ENCODE measurements at regions not wholly inside any gene's neighbourhood (a gene's known extent, or its start where the extent isn't known, plus 50 kb on each side); places are given as distances from the start of the nearest gene placed in this dataset.

- TF ChIP-seq, protein P1, sequence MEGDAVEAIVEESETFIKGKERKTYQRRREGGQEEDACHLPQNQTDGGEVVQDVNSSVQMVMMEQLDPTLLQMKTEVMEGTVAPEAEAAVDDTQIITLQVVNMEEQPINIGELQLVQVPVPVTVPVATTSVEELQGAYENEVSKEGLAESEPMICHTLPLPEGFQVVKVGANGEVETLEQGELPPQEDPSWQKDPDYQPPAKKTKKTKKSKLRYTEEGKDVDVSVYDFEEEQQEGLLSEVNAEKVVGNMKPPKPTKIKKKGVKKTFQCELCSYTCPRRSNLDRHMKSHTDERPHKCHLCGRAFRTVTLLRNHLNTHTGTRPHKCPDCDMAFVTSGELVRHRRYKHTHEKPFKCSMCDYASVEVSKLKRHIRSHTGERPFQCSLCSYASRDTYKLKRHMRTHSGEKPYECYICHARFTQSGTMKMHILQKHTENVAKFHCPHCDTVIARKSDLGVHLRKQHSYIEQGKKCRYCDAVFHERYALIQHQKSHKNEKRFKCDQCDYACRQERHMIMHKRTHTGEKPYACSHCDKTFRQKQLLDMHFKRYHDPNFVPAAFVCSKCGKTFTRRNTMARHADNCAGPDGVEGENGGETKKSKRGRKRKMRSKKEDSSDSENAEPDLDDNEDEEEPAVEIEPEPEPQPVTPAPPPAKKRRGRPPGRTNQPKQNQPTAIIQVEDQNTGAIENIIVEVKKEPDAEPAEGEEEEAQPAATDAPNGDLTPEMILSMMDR (IDR thresholded peaks at IDR 0.05) = no peak
- no peak for TF ChIP-seq POLR2A (IDR thresholded peaks at IDR 0.05)
- H3K4me3 ChIP-seq = no peak overlapping the region
- no peak overlapping the region for H3K27ac ChIP-seq
- H3K9me3 ChIP-seq = no peaks in the 10 kb centered on the region
- DNase-seq = no peak
- no peaks in the 10 kb centered on the region for H3K36me3 ChIP-seq (ENCODE audit: low read depth, missing control alignments)
- no peaks in the 10 kb centered on the region for H3K27me3 ChIP-seq
- intact Hi-C loops (cut with DNase I; ENCODE audit: low total_unique reads) = no loop called here
- H3K4me1 ChIP-seq = no peaks in the 10 kb centered on the region
- WGBS, 2 donors = 48 to 50% methylated on average over 1 of the region's 1 CpG
Observed at GRCh38 chr4:116880625-116881024, 204.8 kb downstream of the TRAM1L1 start.

GRCh38 chr4:116878280-116878679 is 207.1 kb downstream of the TRAM1L1 start:
- Histone ChIP-seq H3K36me3 (ENCODE audit: low read depth, missing control alignments) (no peaks in the 10 kb centered on the region), H3K4me3 (no peak overlapping the region), H3K27me3 (no peaks in the 10 kb centered on the region), H3K4me1 (no peaks in the 10 kb centered on the region), H3K9me3 (no peaks in the 10 kb centered on the region), H3K27ac (no peak overlapping the region)
- DNase-seq = no peak
- intact Hi-C loops (cut with DNase I; ENCODE audit: low total_unique reads) = no loop called here
- TF ChIP-seq, protein P1 (IDR thresholded peaks at IDR 0.05) = no peak
- no peak for TF ChIP-seq POLR2A (IDR thresholded peaks at IDR 0.05)

- 74 to 79% methylated on average over 1 of the region's 1 CpG for WGBS, 2 donors
- no peak for TF ChIP-seq POLR2A (IDR thresholded peaks at IDR 0.05)
- TF ChIP-seq, protein P1 (IDR thresholded peaks at IDR 0.05) = no peak
- H3K27ac ChIP-seq = no peak overlapping the region
- no peaks in the 10 kb centered on the region for H3K9me3 ChIP-seq
- DNase-seq = no peak
- intact Hi-C loops (cut with DNase I; ENCODE audit: low total_unique reads) = no loop called here
- H3K27me3 ChIP-seq = no peaks in the 10 kb centered on the region
- H3K36me3 ChIP-seq (ENCODE audit: low read depth, missing control alignments) = no peaks in the 10 kb centered on the region
- H3K4me1 ChIP-seq = no peaks in the 10 kb centered on the region
- no peak overlapping the region for H3K4me3 ChIP-seq
Observed at GRCh38 chr4:116877069-116877468, 208.3 kb downstream of the TRAM1L1 start.

DNA sequence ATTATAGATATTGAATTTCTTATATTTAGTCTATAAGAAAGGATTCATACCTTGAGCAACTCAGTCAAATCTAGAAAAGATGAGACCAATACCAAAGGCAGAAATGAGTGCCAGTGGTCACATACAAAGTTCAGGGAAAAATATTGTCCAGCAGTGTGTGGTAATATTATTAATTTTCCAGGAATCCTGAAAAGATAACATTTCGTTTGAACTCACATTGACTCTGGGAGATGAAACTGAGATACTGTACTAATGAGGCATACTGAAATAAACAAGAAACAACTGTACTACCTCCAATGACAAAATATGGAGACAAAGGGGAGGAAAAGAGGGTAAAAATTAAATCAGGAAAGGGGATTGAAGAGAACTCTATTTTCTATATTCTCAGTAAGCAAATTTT is 212.4 kb downstream of the TRAM1L1 start:
- TF ChIP-seq, protein P1 (IDR thresholded peaks at IDR 0.05) = no peak
- TF ChIP-seq POLR2A (IDR thresholded peaks at IDR 0.05) = no peak
- Histone ChIP-seq H3K27me3 (no peaks in the 10 kb centered on the region), H3K36me3 (ENCODE audit: low read depth, missing control alignments) (no peaks in the 10 kb centered on the region), H3K27ac (no peak overlapping the region), H3K4me3 (no peak overlapping the region), H3K9me3 (no peaks in the 10 kb centered on the region), H3K4me1 (no peaks in the 10 kb centered on the region)
- DNase-seq = no peak
- intact Hi-C loops (cut with DNase I; ENCODE audit: low total_unique reads) = no loop called here
- WGBS, 2 donors = 42 to 55% methylated on average over 1 of the region's 1 CpG

DNA sequence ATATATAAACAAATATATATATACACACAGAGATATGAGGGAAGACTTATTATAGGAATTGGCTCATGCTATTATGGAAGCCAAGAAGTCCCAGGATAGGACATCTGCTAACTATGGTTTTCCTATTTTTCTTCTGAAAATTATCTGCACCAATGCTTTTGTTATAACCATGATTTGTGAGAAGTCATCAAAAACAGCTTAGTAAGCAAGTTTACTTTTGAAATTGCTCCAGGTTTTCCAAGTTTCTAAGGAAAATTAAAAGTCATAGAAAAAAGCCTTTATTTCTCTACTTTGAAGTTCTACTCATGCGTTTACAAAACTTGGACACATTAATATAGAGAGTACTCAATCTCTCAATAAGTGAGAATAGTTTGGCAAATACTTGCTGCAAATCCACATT is 213.1 kb downstream of the TRAM1L1 start:
- H3K36me3 ChIP-seq (ENCODE audit: low read depth, missing control alignments) = no peaks in the 10 kb centered on the region
- no peaks in the 10 kb centered on the region for H3K27me3 ChIP-seq
- DNase-seq = no peak
- H3K27ac ChIP-seq = no peak overlapping the region
- no peaks in the 10 kb centered on the region for H3K4me1 ChIP-seq
- intact Hi-C loops (cut with DNase I; ENCODE audit: low total_unique reads) = no loop called here
- no peaks in the 10 kb centered on the region for H3K9me3 ChIP-seq
- WGBS, 2 donors = 53 to 67% methylated on average over 1 of the region's 1 CpG
- H3K4me3 ChIP-seq = no peak overlapping the region
- no peak for TF ChIP-seq POLR2A (IDR thresholded peaks at IDR 0.05)
- TF ChIP-seq, protein P1 (IDR thresholded peaks at IDR 0.05) = no peak
